ENCODE measurements at regions not wholly inside any gene's neighbourhood (a gene's known extent, or its start where the extent isn't known, plus 50 kb on each side); places are given as distances from the start of the nearest gene placed in this dataset.

DNA sequence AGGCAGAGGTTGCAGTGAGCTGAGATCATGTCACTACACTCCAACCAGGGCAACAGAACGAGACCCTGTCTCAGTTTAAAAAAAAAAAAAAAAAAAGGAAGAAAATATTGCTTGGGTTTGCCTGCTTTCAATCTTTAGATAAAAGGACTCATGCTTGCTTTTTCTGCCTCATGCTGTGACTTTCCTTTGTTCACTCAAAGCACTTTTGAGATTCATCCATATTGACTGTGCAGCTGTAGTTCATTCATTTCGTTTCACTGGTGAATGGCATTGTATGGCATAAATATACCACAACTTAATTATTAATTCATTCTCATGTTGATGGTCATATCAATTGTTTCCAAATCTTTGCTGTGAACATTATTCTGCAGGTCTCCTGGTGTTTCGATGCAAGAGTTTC, 97.6 kb upstream of the NFE2L3 start:
- TF ChIP-seq CTCF (IDR thresholded peaks at IDR 0.05) (no peak), POLR2AphosphoS5 (IDR thresholded peaks at IDR 0.05) (no peak), POLR2A (IDR thresholded peaks at IDR 0.05) (no peak)

Measured in breast epithelium (tissue), 3 donors.